PFSK-1 (cell line): ENCODE measurements at regions not wholly inside any gene's neighbourhood (a gene's known extent, or its start where the extent isn't known, plus 50 kb on each side); places are given as distances from the start of the nearest gene placed in this dataset.

Source experiments
- FOXP2 ChIP-seq: optimal IDR thresholded peaks from 2 replicates; pipeline ENCODE3; 2011; ENCODE audit warnings: borderline replicate concordance, control low read depth, inconsistent platforms; ENCODE audit not compliant: insufficient read depth; ENCODE audit errors: extremely low read length, extremely low read depth
- POLR2AphosphoS5 ChIP-seq: IDR thresholded peaks from 2 replicates; pipeline ENCODE4 v1.6.1; 2012; ENCODE audit warnings: low read depth, mild to moderate bottlenecking, control low read depth, low read length, moderate library complexity
- SIN3A ChIP-seq: IDR thresholded peaks from 2 replicates; pipeline ENCODE4 v1.6.1; 2012; ENCODE audit warnings: mild to moderate bottlenecking, low read length, moderate library complexity, borderline replicate concordance; ENCODE audit not compliant: insufficient read depth
- TAF1 ChIP-seq: IDR thresholded peaks from 2 replicates; pipeline ENCODE4 v1.6.1; 2012; ENCODE audit warnings: low read length, control low read depth, borderline replicate concordance; ENCODE audit not compliant: insufficient read depth
- TF ChIP-seq, protein P1 (sequence below), 2 experiments: IDR thresholded peaks; 2 replicates each; pipeline versions ENCODE4 v1.6.1 to v1.8.0; 2011 to 2012; ENCODE audit warnings: low read depth in 2 of 2, low read length in 2 of 2, control low read depth in 1 of 2, inconsistent platforms in 1 of 2, mild to moderate bottlenecking in 1 of 2, moderate library complexity in 1 of 2; ENCODE audit not compliant: insufficient read depth in 1 of 2

DNA sequence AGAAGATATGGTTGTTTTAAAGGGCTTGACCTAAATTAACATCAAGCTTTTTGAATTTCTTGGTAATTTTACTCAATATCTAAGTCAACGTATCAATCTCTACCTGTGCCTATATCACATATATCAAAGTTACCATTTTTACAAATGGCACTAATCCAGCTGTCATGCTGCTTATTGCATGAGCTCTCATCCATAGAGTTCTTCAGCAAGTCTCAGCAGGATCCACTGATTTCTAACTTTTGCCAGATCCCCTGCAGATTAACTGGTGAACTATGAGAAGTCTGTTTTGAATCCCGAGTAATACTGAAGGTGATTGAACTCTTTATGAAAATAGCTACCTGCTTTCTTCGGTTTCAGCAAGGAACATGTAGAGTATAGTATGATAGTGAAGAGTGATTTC, 1239.8 kb upstream of the ACO1 start:
- TF ChIP-seq POLR2AphosphoS5 (no peak), SIN3A (no peak), TAF1 (no peak), FOXP2 (no peak)
- TF ChIP-seq, protein P1, sequence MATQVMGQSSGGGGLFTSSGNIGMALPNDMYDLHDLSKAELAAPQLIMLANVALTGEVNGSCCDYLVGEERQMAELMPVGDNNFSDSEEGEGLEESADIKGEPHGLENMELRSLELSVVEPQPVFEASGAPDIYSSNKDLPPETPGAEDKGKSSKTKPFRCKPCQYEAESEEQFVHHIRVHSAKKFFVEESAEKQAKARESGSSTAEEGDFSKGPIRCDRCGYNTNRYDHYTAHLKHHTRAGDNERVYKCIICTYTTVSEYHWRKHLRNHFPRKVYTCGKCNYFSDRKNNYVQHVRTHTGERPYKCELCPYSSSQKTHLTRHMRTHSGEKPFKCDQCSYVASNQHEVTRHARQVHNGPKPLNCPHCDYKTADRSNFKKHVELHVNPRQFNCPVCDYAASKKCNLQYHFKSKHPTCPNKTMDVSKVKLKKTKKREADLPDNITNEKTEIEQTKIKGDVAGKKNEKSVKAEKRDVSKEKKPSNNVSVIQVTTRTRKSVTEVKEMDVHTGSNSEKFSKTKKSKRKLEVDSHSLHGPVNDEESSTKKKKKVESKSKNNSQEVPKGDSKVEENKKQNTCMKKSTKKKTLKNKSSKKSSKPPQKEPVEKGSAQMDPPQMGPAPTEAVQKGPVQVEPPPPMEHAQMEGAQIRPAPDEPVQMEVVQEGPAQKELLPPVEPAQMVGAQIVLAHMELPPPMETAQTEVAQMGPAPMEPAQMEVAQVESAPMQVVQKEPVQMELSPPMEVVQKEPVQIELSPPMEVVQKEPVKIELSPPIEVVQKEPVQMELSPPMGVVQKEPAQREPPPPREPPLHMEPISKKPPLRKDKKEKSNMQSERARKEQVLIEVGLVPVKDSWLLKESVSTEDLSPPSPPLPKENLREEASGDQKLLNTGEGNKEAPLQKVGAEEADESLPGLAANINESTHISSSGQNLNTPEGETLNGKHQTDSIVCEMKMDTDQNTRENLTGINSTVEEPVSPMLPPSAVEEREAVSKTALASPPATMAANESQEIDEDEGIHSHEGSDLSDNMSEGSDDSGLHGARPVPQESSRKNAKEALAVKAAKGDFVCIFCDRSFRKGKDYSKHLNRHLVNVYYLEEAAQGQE (IDR thresholded peaks at IDR 0.05; ENCODE audit: insufficient read depth in 1 of 2, low read depth in 2 of 2, low read length in 2 of 2), result no peak
